Esophagus squamous epithelium (tissue), 5 donors: ENCODE measurements at regions not wholly inside any gene's neighbourhood (a gene's known extent, or its start where the extent isn't known, plus 50 kb on each side); places are given as distances from the start of the nearest gene placed in this dataset.

Source experiments
- DNase-seq: peaks from one replicate; lab custom pipeline; 2025; lab: John Stamatoyannopoulos, UW
- H3K27ac ChIP-seq, 4 donors: fragments of 200-600 bp; sonication (generic); one replicate each; pipeline ENCODE4 v1.5.1; 2016 to 2019; ENCODE audit warnings: mild to moderate bottlenecking in 1 of 4
- H3K27me3 ChIP-seq, 4 donors: fragments of 200-600 bp; sonication (generic); 1 replicate in 3 of 4; 2 replicates in 1 of 4; pipeline versions ENCODE4 v1.5.1 to v1.6.0; 2017 to 2021; ENCODE audit warnings: antibody characterized with exemption in 1 of 4
- H3K36me3 ChIP-seq, 3 donors: fragments of 200-600 bp; sonication (generic); one replicate each; pipeline ENCODE4 v1.5.1; 2016 to 2019
- H3K4me1 ChIP-seq, 3 donors: fragments of 200-600 bp; sonication (generic); one replicate each; pipeline ENCODE4 v1.5.1; 2017 to 2019
- H3K4me3 ChIP-seq, 4 donors: fragments of 200-600 bp; sonication (generic); 1 replicate in 3 of 4; 2 replicates in 1 of 4; pipeline ENCODE4 v1.5.1; 2016 to 2019; ENCODE audit warnings: mild to moderate bottlenecking in 2 of 4, moderate library complexity in 1 of 4
- H3K9me3 ChIP-seq, 3 donors: fragments of 200-600 bp; sonication (generic); one replicate each; pipeline ENCODE4 v1.5.1; 2016 to 2019
- CTCF ChIP-seq, 6 experiments: fragments of 450-650 bp in 4 of 6; fragments of 200-600 bp in 2 of 6; sonication (generic) in 2 of 6; IDR thresholded peaks; one replicate each; pipeline ENCODE4 v1.5.1; 2016 to 2019; ENCODE audit warnings: antibody characterized with exemption in 6 of 6, mild to moderate bottlenecking in 4 of 6, moderate library complexity in 4 of 6
- POLR2A ChIP-seq, 4 donors: fragments of 450-650 bp; IDR thresholded peaks; one replicate each; pipeline ENCODE4 v1.6.1; 2017; ENCODE audit warnings: antibody characterized with exemption in 4 of 4, mild to moderate bottlenecking in 4 of 4, moderate library complexity in 3 of 4
- WGBS, 2 donors: methylation state at CpG; one replicate each; pipeline ENCODE4 v1.1.5; 2018; 5-methylcytosine and 5-hydroxymethylcytosine counted together
- intact Hi-C: fragments of 100-400 bp; cut with DNase I; formaldehyde crosslinking; loops from one replicate; pipeline ENCODE4 v1.15.0; 2022
- donor health status: DM: yes; HTN: yes; CAD: no.

- no peaks in the 10 kb centered on the region for H3K9me3 ChIP-seq
- no peaks in the 10 kb centered on the region for H3K4me1 ChIP-seq
- intact Hi-C loops: no loop called here
- TF ChIP-seq CTCF (IDR thresholded peaks at IDR 0.05): no peak
- TF ChIP-seq POLR2A (IDR thresholded peaks at IDR 0.05): no peak
- no peaks in the 10 kb centered on the region for H3K27me3 ChIP-seq
- H3K4me3 ChIP-seq: no peak overlapping the region
- DNase-seq: no peak
- H3K27ac ChIP-seq: no peak overlapping the region
- H3K36me3 ChIP-seq: no peaks in the 10 kb centered on the region
- 60 to 74% methylated on average over 2 of the region's 2 CpGs for WGBS, 2 donors
Observed at GRCh38 chr18:40061086-40061485, 1893.9 kb upstream of the PIK3C3 start.

- no peak overlapping the region for H3K4me3 ChIP-seq
- TF ChIP-seq POLR2A (IDR thresholded peaks at IDR 0.05) (no peak), CTCF (IDR thresholded peaks at IDR 0.05) (no peak)
- intact Hi-C loops: no loop called here
- H3K27me3 ChIP-seq: no peaks in the 10 kb centered on the region
- no peak for DNase-seq
- no peaks in the 10 kb centered on the region for H3K36me3 ChIP-seq
- 43 to 77% methylated on average over 1 of the region's 1 CpG for WGBS, 2 donors
- no peak overlapping the region for H3K27ac ChIP-seq
- no peaks in the 10 kb centered on the region for H3K4me1 ChIP-seq
- no peaks in the 10 kb centered on the region for H3K9me3 ChIP-seq
Observed at GRCh38 chr18:40060562-40060961, 1894.5 kb upstream of the PIK3C3 start.

- H3K4me1 ChIP-seq: no peaks in the 10 kb centered on the region
- H3K9me3 ChIP-seq: no peaks in the 10 kb centered on the region
- TF ChIP-seq CTCF (IDR thresholded peaks at IDR 0.05) (no peak), POLR2A (IDR thresholded peaks at IDR 0.05) (no peak)
- 75 to 78% methylated on average over 3 of the region's 3 CpGs for WGBS, 2 donors
- intact Hi-C loops: no loop called here
- H3K27ac ChIP-seq: no peak overlapping the region
- no peaks in the 10 kb centered on the region for H3K36me3 ChIP-seq
- DNase-seq: no peak
- H3K4me3 ChIP-seq: no peak overlapping the region
- no peaks in the 10 kb centered on the region for H3K27me3 ChIP-seq
Observed at GRCh38 chr18:40058811-40059570, 1896.0 kb upstream of the PIK3C3 start.

- TF ChIP-seq POLR2A (IDR thresholded peaks at IDR 0.05): no peak
- no peak for TF ChIP-seq CTCF (IDR thresholded peaks at IDR 0.05)
- 48 to 79% methylated on average over 2 of the region's 2 CpGs for WGBS, 2 donors
- intact Hi-C loops: no loop called here
- Histone ChIP-seq H3K27me3 (no peaks in the 10 kb centered on the region), H3K4me1 (no peaks in the 10 kb centered on the region), H3K9me3 (no peaks in the 10 kb centered on the region), H3K27ac (no peak overlapping the region), H3K36me3 (no peaks in the 10 kb centered on the region), H3K4me3 (no peak overlapping the region)
- DNase-seq: no peak
Observed at GRCh38 chr18:40056079-40056692, 1898.8 kb upstream of the PIK3C3 start.

- 68 to 69% methylated on average over 5 of the region's 5 CpGs for WGBS, 2 donors
Observed at GRCh38 chr18:40055262-40055661, 1899.8 kb upstream of the PIK3C3 start.

More at GRCh38 chr18:40055262-40055661, 1899.8 kb upstream of the PIK3C3 start:
- H3K4me3 ChIP-seq: no peak overlapping the region
- TF ChIP-seq POLR2A (IDR thresholded peaks at IDR 0.05) (no peak), CTCF (IDR thresholded peaks at IDR 0.05) (no peak)
- no peaks in the 10 kb centered on the region for H3K9me3 ChIP-seq
- H3K36me3 ChIP-seq: no peaks in the 10 kb centered on the region
- H3K27ac ChIP-seq: no peak overlapping the region
- intact Hi-C loops: no loop called here
- DNase-seq: no peak
- H3K4me1 ChIP-seq: no peaks in the 10 kb centered on the region
- no peaks in the 10 kb centered on the region for H3K27me3 ChIP-seq
